ENCODE measurements at regions not wholly inside any gene's neighbourhood (a gene's known extent, or its start where the extent isn't known, plus 50 kb on each side); places are given as distances from the start of the nearest gene placed in this dataset.
"Not testable (repeated sequence)": the region's sequence is repeated elsewhere in the genome, so short reads cannot be mapped to it uniquely, and the experiment has no call there.

DNA sequence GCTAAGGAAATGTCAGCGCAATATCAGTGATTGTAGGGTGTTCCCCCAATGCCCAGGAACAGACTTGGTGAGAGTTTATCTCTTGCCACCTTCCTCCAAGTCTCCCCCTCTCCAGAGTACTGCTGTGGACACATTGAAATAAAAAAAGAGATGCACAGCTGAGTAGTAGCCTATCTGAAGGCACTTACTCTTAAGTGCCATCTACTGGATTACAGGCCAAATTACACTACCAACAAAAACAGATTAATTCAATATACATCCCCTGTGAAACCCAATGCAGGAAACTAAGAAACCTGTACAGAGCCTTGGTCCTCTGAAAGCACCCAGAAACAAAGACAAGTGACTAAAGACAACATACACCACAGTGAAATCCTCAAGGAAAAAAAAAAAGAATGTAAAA, 460.3 kb downstream of the ZIC3 start:
- no peak for DNase-seq

GRCh38 chrX:138031715-138032114, 465.8 kb downstream of the ZIC3 start:
- DNase-seq, result no peak

DNA sequence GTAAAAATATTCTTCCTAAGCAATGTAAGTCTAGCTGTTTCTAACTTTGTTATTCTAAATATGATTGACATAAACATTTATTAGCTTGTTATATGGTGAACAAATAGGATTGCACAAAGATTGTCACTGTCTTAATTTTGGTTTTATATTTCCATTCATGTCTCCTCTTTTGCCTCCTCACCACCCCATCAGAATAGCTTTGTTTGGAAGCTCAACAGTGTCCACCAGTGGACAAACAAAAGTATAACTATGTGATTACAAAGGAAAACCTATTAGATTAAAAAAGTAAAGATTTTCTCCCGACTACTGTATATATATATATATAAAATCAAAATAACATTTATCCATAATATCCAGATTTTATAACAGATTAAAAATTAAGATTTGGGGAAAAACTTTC, 468.2 kb downstream of the ZIC3 start:
- DNase-seq, result no peak

GRCh38 chrX:138037548-138037947, 471.6 kb downstream of the ZIC3 start:
- no peak for DNase-seq

DNA sequence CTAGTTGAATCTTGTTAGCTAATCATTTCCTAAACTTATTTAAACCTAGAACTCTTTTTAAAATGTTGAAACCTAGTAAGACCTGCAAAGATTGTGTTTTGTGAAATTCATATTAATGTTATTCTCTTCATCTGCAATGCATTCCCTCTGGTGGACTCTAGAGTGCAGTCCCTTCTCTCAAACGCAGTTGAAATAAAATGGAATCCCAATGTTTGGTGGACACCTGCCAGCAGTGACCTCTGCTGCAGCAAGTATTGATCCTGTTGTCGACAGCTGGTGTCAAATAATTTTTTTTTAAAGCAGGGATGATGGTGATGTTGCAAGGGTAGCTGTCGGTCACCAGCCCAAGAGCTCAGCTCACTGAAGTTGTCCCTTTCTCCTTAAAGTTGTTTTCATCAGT, 492.0 kb downstream of the ZIC3 start:
- DNase-seq, result no peak

GRCh38 chrX:138058931-138059330, 493.0 kb downstream of the ZIC3 start:
- DNase-seq, result no peak

GRCh38 chrX:138067415-138067814, 501.5 kb downstream of the ZIC3 start:
- DNase-seq, result no peak

DNA sequence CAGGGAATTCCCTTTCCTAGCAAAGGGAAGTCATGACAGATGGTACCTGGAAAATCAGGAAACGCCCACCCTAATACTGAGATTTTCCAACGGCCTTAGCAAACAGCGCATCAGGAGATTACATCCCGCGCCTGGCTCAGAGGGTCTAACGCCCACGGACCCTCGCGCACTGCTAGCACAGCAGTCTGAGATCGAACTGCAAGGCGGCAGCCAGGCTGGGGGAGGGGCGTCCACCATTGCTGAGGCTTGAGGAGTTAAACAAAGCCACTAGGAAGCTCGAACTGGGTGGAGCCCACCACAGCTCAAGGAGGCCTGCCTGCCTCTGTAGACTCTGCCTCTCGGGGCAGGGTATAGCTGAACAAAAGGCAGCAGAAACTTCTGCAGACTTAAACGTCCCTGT, 507.7 kb downstream of the ZIC3 start:
- DNase-seq, result no peak

DNA sequence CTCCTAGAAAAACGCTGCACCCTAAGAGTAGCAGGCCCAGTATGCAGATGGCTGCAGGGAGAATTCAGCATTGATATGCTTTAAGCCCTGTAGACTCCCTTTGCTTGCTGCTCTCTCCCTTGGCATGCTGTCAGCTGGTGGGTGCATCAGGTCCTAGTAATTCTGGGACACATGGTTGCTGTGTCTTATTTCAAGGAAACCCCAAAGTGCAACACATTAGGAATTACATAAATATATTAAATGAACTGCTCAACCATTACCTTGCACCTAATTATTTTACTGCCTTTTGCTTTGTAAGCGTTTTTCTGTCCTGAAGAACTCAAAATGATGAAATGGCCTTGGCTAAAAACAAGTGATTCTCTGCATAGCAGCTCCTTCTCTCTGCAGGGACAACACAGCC, 516.3 kb downstream of the ZIC3 start:
- no peak for DNase-seq

DNA sequence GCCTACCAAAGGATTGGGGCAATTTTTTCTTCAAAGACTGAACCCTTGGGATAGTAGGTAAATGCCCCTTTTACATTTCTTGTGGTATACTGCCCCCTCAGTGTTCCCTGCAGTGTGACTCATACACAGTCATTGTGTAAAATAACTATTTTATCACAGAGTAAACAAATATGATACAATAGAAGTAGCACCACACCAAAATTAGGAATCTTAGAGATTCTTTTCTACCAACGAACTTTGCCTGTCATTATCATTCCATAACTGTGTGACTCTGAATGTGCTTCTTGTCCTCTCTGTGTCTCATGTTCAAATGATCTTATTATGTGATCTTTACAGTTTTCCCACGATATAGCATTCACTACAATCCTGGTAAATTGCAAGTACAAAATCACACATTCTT, 517.0 kb downstream of the ZIC3 start:
- DNase-seq, result no peak

DNA sequence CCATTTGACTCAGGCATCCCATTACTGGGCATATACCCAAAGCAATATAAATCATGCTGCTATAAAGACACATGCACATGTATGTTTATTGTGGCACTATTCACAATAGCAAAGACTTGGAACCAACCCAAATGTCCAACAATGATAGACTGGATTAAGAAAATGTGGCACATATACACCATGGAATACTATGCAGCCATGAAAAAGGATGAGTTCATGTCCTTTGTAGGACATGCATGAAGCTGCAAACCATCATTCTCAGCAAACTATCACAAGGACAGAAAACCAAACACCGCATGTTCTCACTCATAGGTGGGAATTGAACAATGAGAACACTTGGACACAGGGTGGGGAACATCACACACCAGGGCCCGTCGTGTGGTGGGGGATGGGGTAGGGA, 545.0 kb downstream of the ZIC3 start:
- not testable (repeated sequence) for DNase-seq

GRCh38 chrX:138127314-138127713, 561.4 kb downstream of the ZIC3 start:
- no peak for DNase-seq

GRCh38 chrX:138128027-138128671, 562.2 kb downstream of the ZIC3 start:
- DNase-seq, result peak; percentile 5

DNA sequence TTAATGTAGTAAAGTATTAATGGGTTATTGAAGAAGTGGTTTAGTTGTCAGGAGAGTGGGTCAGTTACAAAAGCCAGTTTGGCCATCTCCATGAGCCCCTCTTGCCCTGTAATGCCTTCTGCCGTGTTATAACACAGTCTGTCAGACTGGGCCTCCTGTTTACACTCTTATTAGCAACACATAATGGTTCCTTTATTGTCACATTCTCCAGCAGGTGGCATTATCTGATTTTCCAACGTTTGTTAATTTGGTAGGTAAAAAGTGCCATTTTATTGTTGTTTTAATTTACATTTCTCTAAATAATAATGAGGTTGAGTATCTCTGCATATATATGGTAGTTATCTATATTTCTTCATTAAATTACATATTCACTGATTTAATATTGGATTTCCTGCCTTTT, 560.8 kb downstream of the FGF13 start:
- DNase-seq, result no peak

DNA sequence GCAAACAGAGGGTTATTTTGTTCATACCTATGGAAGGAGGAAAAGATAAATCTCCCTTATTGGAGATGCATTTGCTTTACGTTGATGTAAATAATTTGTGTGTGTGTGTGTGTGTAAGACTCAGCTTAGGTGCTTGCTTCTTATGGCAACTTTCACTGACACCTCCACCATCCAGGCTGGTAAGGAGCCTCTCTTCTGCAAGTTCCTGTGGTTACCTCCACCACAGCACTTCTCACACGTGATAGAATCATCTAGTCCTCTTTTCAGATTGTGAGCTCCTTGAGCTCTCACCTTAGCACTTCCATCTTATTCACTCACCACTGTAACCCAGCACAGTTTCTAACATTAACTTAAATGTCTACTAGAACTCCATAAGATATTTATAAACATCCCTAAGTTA, 553.7 kb downstream of the FGF13 start:
- DNase-seq, result no peak

DNA sequence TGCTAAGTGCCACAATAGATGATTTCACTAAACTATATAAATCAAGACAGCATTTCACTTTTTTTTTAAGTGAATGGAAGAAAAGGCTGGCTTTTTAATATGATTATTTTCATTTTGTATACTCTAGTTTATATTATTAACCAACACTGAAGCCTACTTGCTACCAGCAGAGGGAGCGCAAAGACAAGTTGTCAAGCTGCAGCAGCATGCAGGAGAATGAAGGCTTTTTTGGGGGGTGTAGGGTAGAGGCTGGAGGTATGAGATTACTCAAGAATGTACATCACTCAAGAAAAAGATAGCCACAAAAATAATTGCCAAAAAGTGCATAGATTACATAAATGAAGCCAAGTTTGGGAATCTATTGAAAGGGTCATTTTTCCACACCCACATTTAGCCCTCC, 519.5 kb downstream of the FGF13 start:
- DNase-seq, result no peak

- DNase-seq, result no peak
Measured at GRCh38 chrX:138229718-138230117, 481.8 kb downstream of the FGF13 start.

- DNase-seq, result no peak
Measured at GRCh38 chrX:138240266-138240665, 471.3 kb downstream of the FGF13 start.

DNA sequence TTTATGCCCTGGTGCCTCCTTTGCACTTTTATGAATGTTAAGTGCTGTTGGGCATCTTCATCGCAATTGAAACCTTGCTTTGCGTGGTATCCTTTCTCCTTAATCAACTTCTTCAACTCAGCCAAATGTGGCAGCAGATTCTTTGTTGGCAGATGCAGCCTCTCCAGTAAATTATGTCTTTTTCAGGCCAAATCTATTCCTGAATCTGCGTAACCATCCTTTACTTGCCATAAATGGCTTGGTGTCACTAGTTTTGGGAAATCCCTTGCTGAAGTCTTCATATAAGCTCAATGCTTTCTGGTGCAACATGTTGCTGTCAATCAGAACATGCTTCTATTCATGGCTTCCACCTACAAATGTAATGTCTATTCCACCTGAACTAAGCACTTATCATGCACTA, 457.5 kb downstream of the FGF13 start:
- no peak for DNase-seq

DNA sequence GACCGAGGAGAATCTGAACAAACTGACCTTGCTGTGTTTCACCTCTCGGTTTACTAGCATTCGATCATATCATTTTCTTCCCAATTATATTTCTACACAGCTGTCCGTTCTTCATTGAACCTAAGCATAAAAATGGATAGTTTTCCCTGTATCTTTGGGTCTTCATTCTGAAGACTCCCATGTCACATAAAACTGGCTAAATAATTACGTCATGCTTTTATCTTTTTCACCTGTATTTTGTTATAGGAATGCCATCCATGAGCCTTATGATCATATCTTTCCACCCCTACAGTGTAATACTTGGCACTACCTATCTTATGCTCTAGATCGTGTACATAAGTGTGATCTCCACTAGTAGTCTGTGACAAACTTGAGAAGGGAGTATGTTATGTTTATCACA, 456.1 kb downstream of the FGF13 start:
- no peak for DNase-seq

- DNase-seq, result not testable (repeated sequence)
Measured at GRCh38 chrX:138264095-138264494, 447.4 kb downstream of the FGF13 start.

- DNase-seq, result no peak
Measured at GRCh38 chrX:138270931-138271330, 440.6 kb downstream of the FGF13 start.

DNA sequence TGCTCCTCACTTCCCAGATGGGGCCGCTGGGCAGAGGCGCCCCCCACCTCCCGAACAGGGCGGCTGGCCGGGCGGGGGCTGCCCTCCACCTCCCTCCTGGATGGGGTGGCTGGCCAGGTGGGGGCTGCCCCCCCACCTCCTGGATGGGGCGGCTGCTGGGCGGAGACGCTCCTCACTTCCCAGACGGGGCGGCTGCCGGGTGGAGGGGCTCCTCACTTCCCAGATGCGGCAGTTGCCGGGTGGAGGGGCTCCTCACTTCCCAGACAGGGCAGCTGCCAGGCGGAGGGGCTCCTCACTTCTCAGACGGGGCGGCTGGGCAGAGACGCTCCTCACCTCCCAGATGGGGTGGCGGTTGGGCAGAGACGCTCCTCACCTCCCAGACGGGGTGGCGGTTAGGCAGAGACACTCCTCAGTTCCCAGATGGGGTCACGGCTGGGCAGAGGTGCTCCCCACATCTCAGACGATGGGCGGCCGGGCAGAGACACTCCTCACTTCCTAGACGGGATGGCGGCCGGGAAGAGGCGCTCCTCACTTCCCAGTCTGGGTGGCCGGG, 428.8 kb downstream of the FGF13 start:
- DNase-seq, result not testable (repeated sequence)

- no peak for DNase-seq
Measured at GRCh38 chrX:138287205-138287877, 424.2 kb downstream of the FGF13 start.

DNA sequence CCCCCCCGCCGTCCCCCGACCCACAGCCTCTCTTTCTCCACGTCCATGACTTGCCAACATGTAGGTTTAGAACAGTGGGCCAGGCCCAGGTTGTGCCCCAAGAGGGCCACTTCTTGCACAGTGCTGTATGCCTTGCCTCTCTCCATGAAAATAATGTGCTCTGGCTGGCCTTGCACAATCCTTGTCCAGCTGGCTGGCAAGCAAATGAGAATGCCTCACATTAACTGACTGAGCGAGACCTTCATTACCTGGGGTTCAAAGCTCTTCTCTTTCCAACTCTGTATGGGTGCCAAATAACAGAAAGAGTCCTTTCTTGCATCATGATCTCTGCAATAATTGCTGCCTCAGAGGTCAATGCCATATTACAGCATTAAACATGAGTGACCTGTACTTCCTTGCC, 416.6 kb downstream of the FGF13 start:
- DNase-seq, result no peak
